ENCODE measurements at regions not wholly inside any gene's neighbourhood (a gene's known extent, or its start where the extent isn't known, plus 50 kb on each side); places are given as distances from the start of the nearest gene placed in this dataset.
A peak's percentile ranks its signal among the peaks of the same experiment; 100 is the strongest.

DNA sequence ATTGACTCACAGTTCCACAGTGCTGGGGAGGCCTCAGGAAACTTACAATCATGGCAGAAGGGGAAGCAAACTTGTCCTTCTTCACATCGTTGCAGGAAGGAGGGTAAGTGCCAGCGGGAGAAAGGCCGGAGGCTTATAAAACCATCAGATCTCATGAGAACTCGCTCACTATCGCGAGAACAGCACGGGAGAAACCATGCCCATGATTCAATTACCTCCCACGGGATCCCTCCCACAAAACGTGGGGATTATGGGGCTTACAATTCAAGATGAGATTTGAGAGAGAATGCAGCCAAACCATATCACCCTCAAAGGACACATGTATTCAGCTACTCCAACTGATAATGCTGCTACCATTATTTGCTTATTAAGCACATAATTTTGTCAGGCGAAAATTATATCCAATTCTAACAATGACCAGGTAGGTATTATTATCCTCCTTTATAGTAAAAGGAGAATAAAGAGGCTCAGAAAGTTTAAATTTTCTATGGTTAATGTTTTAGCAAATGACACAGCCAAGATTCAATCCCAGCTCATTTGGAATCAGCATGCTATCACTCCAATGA lies 327.2 kb upstream of the CDIN1 start:
- TF ChIP-seq POLR2A (IDR thresholded peaks at IDR 0.05), result no peak
- TF ChIP-seq CTCF (IDR thresholded peaks at IDR 0.05), result no peak
- Histone ChIP-seq H3K27me3 (no peaks in the 10 kb centered on the region), H3K9me3 (replicated peaks in 1 of 3) (no peaks in the 10 kb centered on the region), H3K4me3 (no peak overlapping the region), H3K4me1 (replicated peaks in 1 of 2) (no peaks in the 10 kb centered on the region), H3K36me3 (replicated peaks in 1 of 2) (no peaks in the 10 kb centered on the region), H3K27ac (no peak overlapping the region)
- 84 to 94% (median 90%) methylated on average over 10 of the region's 10 CpGs for WGBS, 4 donors
- DNase-seq, result no peak
- intact Hi-C loops (cut with DNase I), result no loop called here

DNA sequence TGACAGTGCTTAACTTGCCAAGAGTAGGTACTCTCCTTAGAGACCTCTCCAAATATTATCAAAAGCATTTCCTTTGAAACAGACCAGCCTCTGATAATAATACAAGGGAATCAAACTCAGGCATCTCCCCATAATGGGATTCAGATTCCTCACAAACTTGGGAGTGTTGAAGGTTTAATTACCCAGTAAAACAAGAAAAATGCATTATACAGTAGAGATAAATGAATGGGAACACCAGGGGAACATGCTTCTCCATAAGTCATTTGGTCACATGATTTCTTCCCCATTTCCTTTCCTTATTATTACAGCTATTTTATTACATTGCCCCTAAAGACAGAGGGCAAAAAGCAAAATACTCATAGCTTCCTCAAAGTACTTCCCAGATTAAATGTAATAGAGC lies 325.0 kb upstream of the CDIN1 start:
- intact Hi-C loops (cut with DNase I), result no loop called here
- Histone ChIP-seq H3K9me3 (replicated peaks in 1 of 3) (no peaks in the 10 kb centered on the region), H3K4me3 (no peak overlapping the region), H3K36me3 (replicated peaks in 1 of 2) (no peaks in the 10 kb centered on the region), H3K27ac (no peak overlapping the region), H3K4me1 (replicated peaks in 1 of 2) (no peaks in the 10 kb centered on the region), H3K27me3 (no peaks in the 10 kb centered on the region)
- no peak for TF ChIP-seq POLR2A (IDR thresholded peaks at IDR 0.05)
- no peak for TF ChIP-seq CTCF (IDR thresholded peaks at IDR 0.05)
- DNase-seq, result no peak

DNA sequence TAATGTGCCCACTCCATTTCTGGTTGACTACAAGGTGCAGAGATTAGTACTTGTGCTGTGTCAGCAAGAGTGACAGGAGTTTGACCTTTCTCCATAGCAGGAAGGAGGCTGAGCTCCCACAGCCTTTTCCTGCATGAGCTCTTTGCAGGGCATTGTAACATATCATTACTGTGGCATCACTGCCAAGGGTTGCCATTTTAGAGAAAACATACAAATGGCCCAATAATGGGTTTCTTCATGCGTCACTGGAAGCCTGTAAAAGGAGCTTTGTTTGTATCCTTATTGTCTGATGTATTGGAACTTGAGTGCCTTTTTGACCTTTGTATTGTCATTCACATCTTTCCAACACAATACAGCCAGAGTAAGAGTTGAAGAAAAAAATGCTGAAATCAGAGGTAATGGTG lies 323.0 kb upstream of the CDIN1 start:
- no peaks in the 10 kb centered on the region for H3K4me1 ChIP-seq (replicated peaks in 1 of 2)

DNA sequence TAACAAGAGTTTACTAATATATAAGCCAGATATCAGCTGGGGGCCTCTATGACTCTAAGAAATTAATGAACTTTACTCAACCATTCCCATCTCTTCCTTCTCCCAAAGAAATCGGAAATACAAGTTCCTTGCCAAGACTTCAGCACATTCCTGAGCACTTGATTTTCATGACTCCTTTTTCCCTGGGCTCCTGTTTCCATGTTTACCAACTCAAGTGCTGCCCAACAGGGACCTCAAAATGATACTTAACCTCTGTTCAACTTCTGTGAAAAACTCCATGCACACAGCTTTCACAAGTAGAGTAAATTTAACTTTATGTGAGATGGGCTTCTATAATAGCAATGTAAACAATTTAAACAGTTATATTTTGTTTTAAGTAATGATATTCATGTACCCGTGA lies 315.8 kb upstream of the CDIN1 start:
- no peak for DNase-seq
- 69 to 75% (median 72%) methylated on average over 2 of the region's 2 CpGs for WGBS, 4 donors
- Histone ChIP-seq H3K36me3 (replicated peaks in 1 of 2) (no peaks in the 10 kb centered on the region), H3K4me1 (replicated peaks in 1 of 2) (no peaks in the 10 kb centered on the region), H3K9me3 (replicated peaks in 1 of 3) (no peaks in the 10 kb centered on the region), H3K27ac (no peak overlapping the region), H3K27me3 (no peaks in the 10 kb centered on the region), H3K4me3 (no peak overlapping the region)
- intact Hi-C loops (cut with DNase I), result no loop called here
- TF ChIP-seq POLR2A (IDR thresholded peaks at IDR 0.05), result no peak
- no peak for TF ChIP-seq CTCF (IDR thresholded peaks at IDR 0.05)

More for the DNA sequence above, 323.0 kb upstream of the CDIN1 start:
- Histone ChIP-seq H3K4me3 (no peak overlapping the region), H3K27me3 (no peaks in the 10 kb centered on the region), H3K27ac (peak overlapping the region in 1 of 5 donors; percentile 10), H3K9me3 (replicated peaks in 1 of 3) (no peaks in the 10 kb centered on the region), H3K36me3 (replicated peaks in 1 of 2) (no peaks in the 10 kb centered on the region)
- peak in 2 of 7 donors; percentile 1 to 14 for DNase-seq
- TF ChIP-seq CTCF (IDR thresholded peaks at IDR 0.05) (no peak), POLR2A (IDR thresholded peaks at IDR 0.05) (no peak)
- intact Hi-C loops (cut with DNase I), result no loop called here
- WGBS, 4 donors, result 80 to 93% (median 82%) methylated on average over 1 of the region's 1 CpG

All from adrenal gland (tissue), 9 donors.